ENCODE measurements at regions not wholly inside any gene's neighbourhood (a gene's known extent, or its start where the extent isn't known, plus 50 kb on each side); places are given as distances from the start of the nearest gene placed in this dataset.

DNA sequence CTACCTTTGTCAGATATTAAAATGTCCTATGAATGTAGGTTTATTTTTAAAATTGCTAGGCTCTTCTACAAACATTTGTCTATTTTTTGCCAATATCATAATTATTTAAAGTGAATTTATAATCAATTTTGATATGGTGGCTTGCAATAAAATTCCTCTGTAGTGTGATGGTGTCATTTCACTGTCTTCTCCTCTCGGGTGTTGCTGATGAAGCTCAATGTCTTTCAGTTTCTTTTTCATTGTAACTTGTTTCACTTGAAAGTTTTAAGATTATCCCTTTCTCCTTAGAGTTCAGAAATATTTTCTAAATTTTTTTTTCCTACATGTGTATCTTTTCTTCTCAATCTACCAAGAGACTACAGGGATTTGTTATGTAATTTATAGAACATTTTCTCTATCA lies 267.1 kb upstream of the EDNRB start:
- DNase-seq (ENCODE audit: low read depth in 2 of 2) = no peak
- Histone ChIP-seq H3K27ac (ENCODE audit: insufficient read depth, low read length) (no peak overlapping the region), H3K4me1 (ENCODE audit: control insufficient read depth, extremely low read depth, insufficient read depth, low read length) (peaks cover 3% of the 10 kb centered on the region), H3K79me2 (ENCODE audit: control insufficient read depth, insufficient read depth, low read length) (no peaks in the 10 kb centered on the region), H2AFZ (ENCODE audit: low read length) (no peak overlapping the region), H4K20me1 (ENCODE audit: control insufficient read depth, extremely low read depth, insufficient read depth, low read length) (no peaks in the 10 kb centered on the region), H3K4me2 (ENCODE audit: extremely low read depth, insufficient read depth, low read length) (no peak overlapping the region), H3K4me3 (replicated peaks in 1 of 4; ENCODE audit: control extremely low read depth in 1 of 4, insufficient read depth in 1 of 4, low read depth in 3 of 4, low read length in 4 of 4) (no peak overlapping the region), H3K36me3 (ENCODE audit: control insufficient read depth, insufficient read depth, low read length) (no peaks in the 10 kb centered on the region), H3K9ac (ENCODE audit: insufficient read depth, low read length) (no peak overlapping the region), H3K27me3 (ENCODE audit: control insufficient read depth, insufficient read depth, low read length) (no peaks in the 10 kb centered on the region), H3K9me3 (ENCODE audit: control insufficient read depth, insufficient read depth, low read depth, low read length) (no peaks in the 10 kb centered on the region)
- TF ChIP-seq EZH2 (IDR thresholded peaks at IDR 0.05; ENCODE audit: low read length, missing control alignments) = no peak
- TF ChIP-seq CTCF (conservative IDR thresholded peaks at IDR 0.05 in 1 of 2, IDR thresholded peaks at IDR 0.05 in 1 of 2; ENCODE audit: low read depth in 1 of 2, low read length in 2 of 2) = no peak

DNA sequence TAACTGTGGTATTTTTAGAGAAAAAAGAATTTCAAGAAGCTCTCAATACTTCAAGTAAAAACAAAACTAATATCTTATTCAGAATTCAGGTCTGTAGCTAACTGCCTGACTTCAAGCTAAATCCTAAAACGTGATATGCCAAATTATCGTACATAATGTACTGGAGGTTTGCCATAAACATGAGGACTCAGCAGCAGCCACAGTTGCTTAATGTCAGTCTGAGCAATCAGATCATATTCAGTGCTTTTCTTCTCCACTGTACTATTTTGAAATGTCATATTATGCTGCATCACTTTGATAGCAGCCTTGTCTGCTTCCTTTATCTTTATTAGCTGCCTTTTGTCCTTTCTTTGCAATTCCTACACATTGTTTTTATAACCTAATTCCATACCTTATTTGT lies 265.1 kb upstream of the EDNRB start:
- H3K27me3 ChIP-seq (ENCODE audit: control insufficient read depth, insufficient read depth, low read length) = no peaks in the 10 kb centered on the region
- TF ChIP-seq CTCF (conservative IDR thresholded peaks at IDR 0.05 in 1 of 2, IDR thresholded peaks at IDR 0.05 in 1 of 2; ENCODE audit: low read depth in 1 of 2, low read length in 2 of 2) (no peak), EZH2 (IDR thresholded peaks at IDR 0.05; ENCODE audit: low read length, missing control alignments) (no peak)
- no peak overlapping the region for H3K4me3 ChIP-seq (replicated peaks in 1 of 4; ENCODE audit: control extremely low read depth in 1 of 4, insufficient read depth in 1 of 4, low read depth in 3 of 4, low read length in 4 of 4)
- no peaks in the 10 kb centered on the region for H4K20me1 ChIP-seq (ENCODE audit: control insufficient read depth, extremely low read depth, insufficient read depth, low read length)
- no peaks in the 10 kb centered on the region for H3K79me2 ChIP-seq (ENCODE audit: control insufficient read depth, insufficient read depth, low read length)
- no peak overlapping the region for H3K4me2 ChIP-seq (ENCODE audit: extremely low read depth, insufficient read depth, low read length)
- DNase-seq (ENCODE audit: low read depth in 2 of 2) = peak in 1 of 2 donors; percentile 66
- H3K9ac ChIP-seq (ENCODE audit: insufficient read depth, low read length) = no peak overlapping the region
- no peaks in the 10 kb centered on the region for H3K36me3 ChIP-seq (ENCODE audit: control insufficient read depth, insufficient read depth, low read length)
- H3K9me3 ChIP-seq (ENCODE audit: control insufficient read depth, insufficient read depth, low read depth, low read length) = no peaks in the 10 kb centered on the region
- no peak overlapping the region for H3K27ac ChIP-seq (ENCODE audit: insufficient read depth, low read length)
- H2AFZ ChIP-seq (ENCODE audit: low read length) = no peak overlapping the region
- H3K4me1 ChIP-seq (ENCODE audit: control insufficient read depth, extremely low read depth, insufficient read depth, low read length) = peaks cover 3% of the 10 kb centered on the region

DNA sequence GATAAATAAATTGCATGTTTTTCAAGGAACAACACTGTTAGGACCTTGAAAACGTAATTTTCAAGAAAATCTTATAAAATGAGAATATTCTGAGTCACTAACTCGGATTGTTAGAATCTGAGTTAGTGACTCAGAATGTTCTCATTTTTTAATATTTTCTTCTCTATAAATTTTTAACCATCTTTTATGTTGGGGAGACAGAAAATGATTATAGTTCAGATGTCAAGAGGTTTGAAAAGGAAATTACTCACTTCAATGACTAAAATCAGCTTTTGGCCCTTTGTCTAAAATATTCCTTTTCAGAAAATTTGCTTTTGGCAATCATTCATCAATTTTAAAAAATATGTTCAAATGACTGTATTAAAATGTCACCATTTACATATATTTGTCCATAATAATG lies 264.2 kb upstream of the EDNRB start:
- no peak overlapping the region for H3K9ac ChIP-seq (ENCODE audit: insufficient read depth, low read length)
- no peaks in the 10 kb centered on the region for H3K9me3 ChIP-seq (ENCODE audit: control insufficient read depth, insufficient read depth, low read depth, low read length)
- H3K27me3 ChIP-seq (ENCODE audit: control insufficient read depth, insufficient read depth, low read length) = no peaks in the 10 kb centered on the region
- H3K79me2 ChIP-seq (ENCODE audit: control insufficient read depth, insufficient read depth, low read length) = no peaks in the 10 kb centered on the region
- no peak for TF ChIP-seq CTCF (conservative IDR thresholded peaks at IDR 0.05 in 1 of 2, IDR thresholded peaks at IDR 0.05 in 1 of 2; ENCODE audit: low read depth in 1 of 2, low read length in 2 of 2)
- no peak for TF ChIP-seq EZH2 (IDR thresholded peaks at IDR 0.05; ENCODE audit: low read length, missing control alignments)
- H3K4me2 ChIP-seq (ENCODE audit: extremely low read depth, insufficient read depth, low read length) = no peak overlapping the region
- no peak for DNase-seq (ENCODE audit: low read depth in 2 of 2)
- H3K4me1 ChIP-seq (ENCODE audit: control insufficient read depth, extremely low read depth, insufficient read depth, low read length) = peaks cover 3% of the 10 kb centered on the region
- no peak overlapping the region for H3K4me3 ChIP-seq (replicated peaks in 1 of 4; ENCODE audit: control extremely low read depth in 1 of 4, insufficient read depth in 1 of 4, low read depth in 3 of 4, low read length in 4 of 4)
- H3K27ac ChIP-seq (ENCODE audit: insufficient read depth, low read length) = no peak overlapping the region
- no peaks in the 10 kb centered on the region for H4K20me1 ChIP-seq (ENCODE audit: control insufficient read depth, extremely low read depth, insufficient read depth, low read length)
- no peaks in the 10 kb centered on the region for H3K36me3 ChIP-seq (ENCODE audit: control insufficient read depth, insufficient read depth, low read length)
- H2AFZ ChIP-seq (ENCODE audit: low read length) = no peak overlapping the region

Data from fibroblast of lung (primary cell).